Keratinocyte (primary cell): ENCODE measurements at regions not wholly inside any gene's neighbourhood (a gene's known extent, or its start where the extent isn't known, plus 50 kb on each side); places are given as distances from the start of the nearest gene placed in this dataset.

Source experiments
- EZH2 ChIP-seq: IDR thresholded peaks from one replicate; pipeline ENCODE4 v1.6.1; 2012; ENCODE audit warnings: inconsistent platforms, mild to moderate bottlenecking, low read length, moderate library complexity
- TF ChIP-seq, protein P1 (sequence below), 3 experiments: IDR thresholded peaks in 1 of 3; conservative IDR thresholded peaks in 1 of 3; optimal IDR thresholded peaks in 1 of 3; 2 replicates in 2 of 3; 3 replicates in 1 of 3; pipeline versions ENCODE3 to v1.5.1; 2011; ENCODE audit warnings: low read length in 3 of 3, mild to moderate bottlenecking in 3 of 3, moderate library complexity in 2 of 3, control low read depth in 1 of 3, inconsistent platforms in 1 of 3; ENCODE audit not compliant: insufficient read depth in 2 of 3; ENCODE audit errors: extremely low read depth in 1 of 3

DNA sequence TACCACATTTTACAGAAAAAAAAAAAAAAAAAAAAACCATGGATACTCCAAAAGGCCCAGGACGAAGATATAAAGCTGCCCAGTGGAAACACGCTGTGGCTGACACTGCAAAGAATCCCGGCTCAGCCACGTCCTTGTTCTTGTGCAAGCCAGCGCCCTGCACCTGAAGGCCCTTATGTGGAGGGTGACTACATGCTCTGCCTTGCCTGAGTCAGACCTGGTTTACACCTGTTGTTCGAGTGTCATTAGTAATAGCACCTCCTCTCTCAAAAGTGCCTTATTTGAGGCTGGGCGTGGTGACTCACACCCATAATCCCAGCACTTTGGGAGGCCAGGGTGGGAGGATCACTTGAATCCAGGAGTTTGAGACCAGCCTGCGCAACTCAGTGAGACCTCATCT, 54.3 kb upstream of the ZSWIM6 start:
- TF ChIP-seq EZH2, result no peak
- TF ChIP-seq, protein P1, sequence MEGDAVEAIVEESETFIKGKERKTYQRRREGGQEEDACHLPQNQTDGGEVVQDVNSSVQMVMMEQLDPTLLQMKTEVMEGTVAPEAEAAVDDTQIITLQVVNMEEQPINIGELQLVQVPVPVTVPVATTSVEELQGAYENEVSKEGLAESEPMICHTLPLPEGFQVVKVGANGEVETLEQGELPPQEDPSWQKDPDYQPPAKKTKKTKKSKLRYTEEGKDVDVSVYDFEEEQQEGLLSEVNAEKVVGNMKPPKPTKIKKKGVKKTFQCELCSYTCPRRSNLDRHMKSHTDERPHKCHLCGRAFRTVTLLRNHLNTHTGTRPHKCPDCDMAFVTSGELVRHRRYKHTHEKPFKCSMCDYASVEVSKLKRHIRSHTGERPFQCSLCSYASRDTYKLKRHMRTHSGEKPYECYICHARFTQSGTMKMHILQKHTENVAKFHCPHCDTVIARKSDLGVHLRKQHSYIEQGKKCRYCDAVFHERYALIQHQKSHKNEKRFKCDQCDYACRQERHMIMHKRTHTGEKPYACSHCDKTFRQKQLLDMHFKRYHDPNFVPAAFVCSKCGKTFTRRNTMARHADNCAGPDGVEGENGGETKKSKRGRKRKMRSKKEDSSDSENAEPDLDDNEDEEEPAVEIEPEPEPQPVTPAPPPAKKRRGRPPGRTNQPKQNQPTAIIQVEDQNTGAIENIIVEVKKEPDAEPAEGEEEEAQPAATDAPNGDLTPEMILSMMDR (optimal IDR thresholded peaks at IDR 0.05 in 1 of 3, IDR thresholded peaks at IDR 0.05 in 1 of 3, conservative IDR thresholded peaks at IDR 0.05 in 1 of 3; ENCODE audit: extremely low read depth in 1 of 3, insufficient read depth in 2 of 3, low read length in 3 of 3), result no peak
